HCT116 (cell line): ENCODE measurements at regions not wholly inside any gene's neighbourhood (a gene's known extent, or its start where the extent isn't known, plus 50 kb on each side); places are given as distances from the start of the nearest gene placed in this dataset.

Source experiments
- ATAC-seq: fragments of 200-7000 bp; cut with Tn5 transposase; 2 replicates; pipeline ENCODE4 v1.9.1; 2020; ENCODE audit warnings: mild to moderate bottlenecking, moderate library complexity
- BruUV-seq: library from RNA; stranded (reverse); fragments of 400-500 nt; replicated peaks from 2 replicates; lab custom pipeline; 2021; lab: Mats Ljungman, UMichigan
- CTCF ChIA-PET: fragments of 300-600 bp; sonication (Branson Sonifier 250); formaldehyde crosslinking; loops from one replicate; lab custom pipeline; 2021; ENCODE audit warnings: antibody characterized with exemption; lab: Charles Lee
- POLR2A ChIA-PET: fragments of 300-600, 350-600 bp; sonication (Branson Sonifier 250); formaldehyde crosslinking; loops from one replicate; lab custom pipeline; 2021; ENCODE audit warnings: antibody characterized with exemption; lab: Charles Lee
- RAD21 ChIA-PET, 2 experiments: fragments of 300-600 bp; sonication (Branson Sonifier 250); formaldehyde crosslinking; loops; one replicate each; lab custom pipeline; 2023; ENCODE audit warnings: low total read pairs in 2 of 2; ENCODE audit not compliant: uncharacterized antibody in 2 of 2, unreplicated experiment in 2 of 2, low non-redundant PET in 1 of 2; lab: Charles Lee
- DNase-seq: peaks from one replicate; pipeline ENCODE4 v3.0.0-alpha.2; 2010; ENCODE audit warnings: low read depth, low spot score
- H2AFZ ChIP-seq: fragments of 200-600 bp; shearing (Covaris generic), sonication (generic); 2 replicates; pipeline ENCODE4 v1.6.1; 2017; ENCODE audit warnings: low read depth, mixed run types, mixed read lengths, antibody characterized with exemption, low read length; ENCODE audit not compliant: poor library complexity, severe bottlenecking
- H3K27ac ChIP-seq: 2 replicates; pipeline ENCODE4 v1.5.1; 2012; ENCODE audit warnings: low read depth, low read length
- H3K27me3 ChIP-seq: fragments of 200-600 bp; sonication (generic); 2 replicates; pipeline ENCODE4 v1.6.1; 2016; ENCODE audit warnings: mixed run types, low read length, mixed read lengths; ENCODE audit not compliant: insufficient read depth
- H3K36me3 ChIP-seq, 2 experiments: fragments of 200-500 bp in 1 of 2; fragments of 200-600 bp in 1 of 2; sonication (Bioruptor generic) in 1 of 2; sonication (generic) in 1 of 2; 2 replicates each; pipeline versions ENCODE4 v1.5.1 to v1.6.1; 2014 to 2016; ENCODE audit warnings: low read length in 2 of 2, inconsistent platforms in 1 of 2, mixed read lengths in 1 of 2, mixed run types in 1 of 2; ENCODE audit not compliant: insufficient read depth in 2 of 2, control insufficient read depth in 1 of 2
- H3K4me1 ChIP-seq, 2 experiments: fragments of 200-600 bp in 1 of 2; sonication (generic) in 1 of 2; 2 replicates each; pipeline versions ENCODE4 v1.5.1 to v1.6.1; 2012 to 2017; ENCODE audit warnings: low read length in 2 of 2, inconsistent platforms in 1 of 2, mild to moderate bottlenecking in 1 of 2, mixed read lengths in 1 of 2, mixed run types in 1 of 2, moderate library complexity in 1 of 2; ENCODE audit not compliant: insufficient read depth in 2 of 2, control insufficient read depth in 1 of 2
- H3K4me2 ChIP-seq: fragments of 200-600 bp; sonication (generic); 2 replicates; pipeline ENCODE4 v1.6.1; 2017; ENCODE audit warnings: mixed run types, low read length, mixed read lengths
- H3K4me3 ChIP-seq, 2 experiments: fragments of 200-600 bp in 1 of 2; sonication (generic) in 1 of 2; replicated peaks in 1 of 2; 2 replicates each; pipeline ENCODE4 v1.5.1; 2011 to 2016; ENCODE audit warnings: low read length in 2 of 2, control low read depth in 1 of 2, low read depth in 1 of 2, mild to moderate bottlenecking in 1 of 2, mixed read lengths in 1 of 2, mixed run types in 1 of 2
- H3K79me2 ChIP-seq: fragments of 200-600 bp; sonication (generic); 2 replicates; pipeline ENCODE4 v1.6.1; 2017; ENCODE audit warnings: mild to moderate bottlenecking, mixed run types, low read length, moderate library complexity, mixed read lengths; ENCODE audit not compliant: insufficient read depth
- H3K9ac ChIP-seq: fragments of 200-600 bp; sonication (generic); 2 replicates; pipeline ENCODE4 v1.6.1; 2016; ENCODE audit warnings: low read length, mixed read lengths
- H3K9me2 ChIP-seq: fragments of 200-600 bp; sonication (generic), shearing (Covaris generic); 2 replicates; pipeline ENCODE4 v1.6.1; 2017; ENCODE audit warnings: mixed run types, mild to moderate bottlenecking, moderate library complexity; ENCODE audit not compliant: insufficient read depth
- H3K9me3 ChIP-seq, 2 experiments: fragments of 200-500 bp in 1 of 2; fragments of 200-600 bp in 1 of 2; sonication (Bioruptor generic) in 1 of 2; sonication (generic) in 1 of 2; 2 replicates each; pipeline ENCODE4 v1.6.1; 2014 to 2017; ENCODE audit warnings: low read length in 2 of 2, mixed read lengths in 2 of 2, inconsistent platforms in 1 of 2, low read depth in 1 of 2, mild to moderate bottlenecking in 1 of 2, mixed run types in 1 of 2, moderate library complexity in 1 of 2; ENCODE audit not compliant: control insufficient read depth in 1 of 2, insufficient read depth in 1 of 2
- H4K20me1 ChIP-seq: fragments of 200-600 bp; sonication (generic), shearing (Covaris generic); 2 replicates; pipeline ENCODE4 v1.6.1; 2017; ENCODE audit warnings: mixed run types, mild to moderate bottlenecking, moderate library complexity; ENCODE audit not compliant: insufficient read depth
- CBX3 ChIP-seq: IDR thresholded peaks from 2 replicates; pipeline ENCODE4 v1.6.1; 2012; ENCODE audit warnings: low read depth
- CEBPB ChIP-seq: IDR thresholded peaks from 2 replicates; pipeline ENCODE4 v1.6.1; 2012; ENCODE audit warnings: low read depth
- ELF1 ChIP-seq: IDR thresholded peaks from 2 replicates; pipeline ENCODE4 v1.6.1; 2012; ENCODE audit warnings: low read depth, borderline replicate concordance
- RAD21 ChIP-seq: IDR thresholded peaks from 2 replicates; pipeline ENCODE4 v1.6.1; 2012; ENCODE audit warnings: low read depth, mild to moderate bottlenecking
- SIN3A ChIP-seq: IDR thresholded peaks from 2 replicates; pipeline ENCODE4 v1.6.1; 2012; ENCODE audit warnings: low read depth
- SP1 ChIP-seq: IDR thresholded peaks from 2 replicates; pipeline ENCODE4 v1.6.1; 2012; ENCODE audit warnings: low read depth
- SRF ChIP-seq: IDR thresholded peaks from 2 replicates; pipeline ENCODE4 v1.6.1; 2012; ENCODE audit warnings: low read depth
- intact Hi-C: fragments of 100-400 bp; cut with micrococcal nuclease; formaldehyde crosslinking; loops from 2 replicates; pipeline ENCODE4 v1.10.0; 2022
- TF ChIP-seq, protein P1 (sequence below): IDR thresholded peaks from 2 replicates; pipeline ENCODE4 v1.6.1; 2012; ENCODE audit warnings: low read depth
- TF ChIP-seq, protein P2 (sequence below): IDR thresholded peaks from 2 replicates; pipeline ENCODE4 v1.6.1; 2011; ENCODE audit warnings: mild to moderate bottlenecking, low read length, moderate library complexity; ENCODE audit not compliant: insufficient replicate concordance; ENCODE audit errors: extremely low read depth
- TF ChIP-seq, protein P3 (sequence below), 3 experiments: fragments of 200-600 bp in 1 of 3; sonication (generic) in 1 of 3; IDR thresholded peaks in 2 of 3; conservative IDR thresholded peaks in 1 of 3; 2 replicates each; pipeline ENCODE4 v1.5.1; 2012 to 2017; ENCODE audit warnings: low read depth in 2 of 3, low read length in 2 of 3, antibody characterized with exemption in 1 of 3, borderline replicate concordance in 1 of 3, control low read depth in 1 of 3, mild to moderate bottlenecking in 1 of 3, mixed read lengths in 1 of 3, mixed run types in 1 of 3, moderate library complexity in 1 of 3; ENCODE audit not compliant: insufficient read depth in 1 of 3
- TF ChIP-seq, protein P4 (sequence below): IDR thresholded peaks from 2 replicates; pipeline ENCODE4 v1.6.1; 2012
- TF ChIP-seq, protein P5 (sequence below): IDR thresholded peaks from 2 replicates; pipeline ENCODE4 v1.6.1; 2012

DNA sequence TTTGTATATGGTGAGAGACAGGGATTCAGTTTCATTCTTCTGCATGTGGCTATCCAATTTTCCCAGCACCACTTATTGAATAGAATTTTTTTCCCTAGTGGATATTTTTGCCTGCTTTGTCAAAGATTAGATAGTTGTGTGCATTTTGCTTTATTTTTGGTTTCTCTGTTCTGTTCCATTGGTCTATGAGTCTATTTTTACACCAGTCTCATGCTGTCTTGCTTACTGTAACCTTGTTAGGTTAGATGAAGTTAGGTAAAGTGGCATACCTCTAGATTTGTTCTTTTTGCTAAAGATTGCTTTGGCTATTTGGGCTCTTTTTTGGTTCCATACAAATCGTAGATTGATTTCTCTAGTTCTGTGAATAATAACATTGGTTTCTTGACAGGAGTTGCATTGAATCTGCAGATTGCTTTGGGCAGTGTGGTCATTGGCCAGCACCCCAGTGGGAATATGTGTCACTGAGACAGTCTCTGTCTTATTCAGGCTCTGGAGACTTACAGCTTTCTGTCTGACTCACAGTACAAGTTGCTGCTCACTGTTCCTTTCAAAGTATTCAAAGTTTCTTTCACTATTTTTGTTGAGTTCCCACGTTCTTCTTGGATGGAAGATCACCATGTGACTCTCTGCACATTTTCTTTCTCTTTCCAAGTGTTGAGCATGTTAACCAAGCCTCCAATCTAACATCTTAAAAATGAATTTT lies 709.1 kb downstream of the CDH11 start:
- Histone ChIP-seq H3K9me2 (no peaks in the 10 kb centered on the region), H2AFZ (no peak overlapping the region), H3K9me3 (peaks cover 9 to 34% of the 10 kb centered on the region in 2 experiments; a peak in 2 of 4 replicates), H3K4me2 (no peak overlapping the region), H3K4me1 (no peaks in the 10 kb centered on the region), H3K9ac (no peak overlapping the region), H3K27me3 (no peaks in the 10 kb centered on the region), H3K79me2 (no peaks in the 10 kb centered on the region), H3K4me3 (no peak overlapping the region), H3K36me3 (no peaks in the 10 kb centered on the region), H3K27ac (no peak overlapping the region), H4K20me1 (no peaks in the 10 kb centered on the region)
- BruUV-seq: no TSS peak
- ChIA-PET POLR2A (no interaction called here), CTCF (no interaction called here), RAD21 (no interaction called here)
- ATAC-seq: no peak
- no peak for DNase-seq
- TF ChIP-seq SRF: no peak
- TF ChIP-seq, protein P1, sequence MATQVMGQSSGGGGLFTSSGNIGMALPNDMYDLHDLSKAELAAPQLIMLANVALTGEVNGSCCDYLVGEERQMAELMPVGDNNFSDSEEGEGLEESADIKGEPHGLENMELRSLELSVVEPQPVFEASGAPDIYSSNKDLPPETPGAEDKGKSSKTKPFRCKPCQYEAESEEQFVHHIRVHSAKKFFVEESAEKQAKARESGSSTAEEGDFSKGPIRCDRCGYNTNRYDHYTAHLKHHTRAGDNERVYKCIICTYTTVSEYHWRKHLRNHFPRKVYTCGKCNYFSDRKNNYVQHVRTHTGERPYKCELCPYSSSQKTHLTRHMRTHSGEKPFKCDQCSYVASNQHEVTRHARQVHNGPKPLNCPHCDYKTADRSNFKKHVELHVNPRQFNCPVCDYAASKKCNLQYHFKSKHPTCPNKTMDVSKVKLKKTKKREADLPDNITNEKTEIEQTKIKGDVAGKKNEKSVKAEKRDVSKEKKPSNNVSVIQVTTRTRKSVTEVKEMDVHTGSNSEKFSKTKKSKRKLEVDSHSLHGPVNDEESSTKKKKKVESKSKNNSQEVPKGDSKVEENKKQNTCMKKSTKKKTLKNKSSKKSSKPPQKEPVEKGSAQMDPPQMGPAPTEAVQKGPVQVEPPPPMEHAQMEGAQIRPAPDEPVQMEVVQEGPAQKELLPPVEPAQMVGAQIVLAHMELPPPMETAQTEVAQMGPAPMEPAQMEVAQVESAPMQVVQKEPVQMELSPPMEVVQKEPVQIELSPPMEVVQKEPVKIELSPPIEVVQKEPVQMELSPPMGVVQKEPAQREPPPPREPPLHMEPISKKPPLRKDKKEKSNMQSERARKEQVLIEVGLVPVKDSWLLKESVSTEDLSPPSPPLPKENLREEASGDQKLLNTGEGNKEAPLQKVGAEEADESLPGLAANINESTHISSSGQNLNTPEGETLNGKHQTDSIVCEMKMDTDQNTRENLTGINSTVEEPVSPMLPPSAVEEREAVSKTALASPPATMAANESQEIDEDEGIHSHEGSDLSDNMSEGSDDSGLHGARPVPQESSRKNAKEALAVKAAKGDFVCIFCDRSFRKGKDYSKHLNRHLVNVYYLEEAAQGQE: no peak
- no peak for TF ChIP-seq CEBPB
- TF ChIP-seq, protein P2, sequence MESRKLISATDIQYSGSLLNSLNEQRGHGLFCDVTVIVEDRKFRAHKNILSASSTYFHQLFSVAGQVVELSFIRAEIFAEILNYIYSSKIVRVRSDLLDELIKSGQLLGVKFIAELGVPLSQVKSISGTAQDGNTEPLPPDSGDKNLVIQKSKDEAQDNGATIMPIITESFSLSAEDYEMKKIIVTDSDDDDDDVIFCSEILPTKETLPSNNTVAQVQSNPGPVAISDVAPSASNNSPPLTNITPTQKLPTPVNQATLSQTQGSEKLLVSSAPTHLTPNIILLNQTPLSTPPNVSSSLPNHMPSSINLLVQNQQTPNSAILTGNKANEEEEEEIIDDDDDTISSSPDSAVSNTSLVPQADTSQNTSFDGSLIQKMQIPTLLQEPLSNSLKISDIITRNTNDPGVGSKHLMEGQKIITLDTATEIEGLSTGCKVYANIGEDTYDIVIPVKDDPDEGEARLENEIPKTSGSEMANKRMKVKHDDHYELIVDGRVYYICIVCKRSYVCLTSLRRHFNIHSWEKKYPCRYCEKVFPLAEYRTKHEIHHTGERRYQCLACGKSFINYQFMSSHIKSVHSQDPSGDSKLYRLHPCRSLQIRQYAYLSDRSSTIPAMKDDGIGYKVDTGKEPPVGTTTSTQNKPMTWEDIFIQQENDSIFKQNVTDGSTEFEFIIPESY: no peak
- TF ChIP-seq SIN3A: no peak
- TF ChIP-seq ELF1: no peak
- no peak for TF ChIP-seq SP1
- TF ChIP-seq, protein P3, sequence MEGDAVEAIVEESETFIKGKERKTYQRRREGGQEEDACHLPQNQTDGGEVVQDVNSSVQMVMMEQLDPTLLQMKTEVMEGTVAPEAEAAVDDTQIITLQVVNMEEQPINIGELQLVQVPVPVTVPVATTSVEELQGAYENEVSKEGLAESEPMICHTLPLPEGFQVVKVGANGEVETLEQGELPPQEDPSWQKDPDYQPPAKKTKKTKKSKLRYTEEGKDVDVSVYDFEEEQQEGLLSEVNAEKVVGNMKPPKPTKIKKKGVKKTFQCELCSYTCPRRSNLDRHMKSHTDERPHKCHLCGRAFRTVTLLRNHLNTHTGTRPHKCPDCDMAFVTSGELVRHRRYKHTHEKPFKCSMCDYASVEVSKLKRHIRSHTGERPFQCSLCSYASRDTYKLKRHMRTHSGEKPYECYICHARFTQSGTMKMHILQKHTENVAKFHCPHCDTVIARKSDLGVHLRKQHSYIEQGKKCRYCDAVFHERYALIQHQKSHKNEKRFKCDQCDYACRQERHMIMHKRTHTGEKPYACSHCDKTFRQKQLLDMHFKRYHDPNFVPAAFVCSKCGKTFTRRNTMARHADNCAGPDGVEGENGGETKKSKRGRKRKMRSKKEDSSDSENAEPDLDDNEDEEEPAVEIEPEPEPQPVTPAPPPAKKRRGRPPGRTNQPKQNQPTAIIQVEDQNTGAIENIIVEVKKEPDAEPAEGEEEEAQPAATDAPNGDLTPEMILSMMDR (IDR thresholded peaks at IDR 0.05 in 2 of 3, conservative IDR thresholded peaks at IDR 0.05 in 1 of 3; ENCODE audit: borderline replicate concordance in 1 of 3, insufficient read depth in 1 of 3, low read depth in 2 of 3, low read length in 2 of 3): no peak
- TF ChIP-seq, protein P4, sequence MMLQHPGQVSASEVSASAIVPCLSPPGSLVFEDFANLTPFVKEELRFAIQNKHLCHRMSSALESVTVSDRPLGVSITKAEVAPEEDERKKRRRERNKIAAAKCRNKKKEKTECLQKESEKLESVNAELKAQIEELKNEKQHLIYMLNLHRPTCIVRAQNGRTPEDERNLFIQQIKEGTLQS: no peak
- TF ChIP-seq RAD21: no peak
- TF ChIP-seq CBX3: no peak
- TF ChIP-seq, protein P5, sequence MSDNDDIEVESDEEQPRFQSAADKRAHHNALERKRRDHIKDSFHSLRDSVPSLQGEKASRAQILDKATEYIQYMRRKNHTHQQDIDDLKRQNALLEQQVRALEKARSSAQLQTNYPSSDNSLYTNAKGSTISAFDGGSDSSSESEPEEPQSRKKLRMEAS: no peak
- intact Hi-C loops: no loop called here
